ENCODE measurements at regions not wholly inside any gene's neighbourhood (a gene's known extent, or its start where the extent isn't known, plus 50 kb on each side); places are given as distances from the start of the nearest gene placed in this dataset.

DNA sequence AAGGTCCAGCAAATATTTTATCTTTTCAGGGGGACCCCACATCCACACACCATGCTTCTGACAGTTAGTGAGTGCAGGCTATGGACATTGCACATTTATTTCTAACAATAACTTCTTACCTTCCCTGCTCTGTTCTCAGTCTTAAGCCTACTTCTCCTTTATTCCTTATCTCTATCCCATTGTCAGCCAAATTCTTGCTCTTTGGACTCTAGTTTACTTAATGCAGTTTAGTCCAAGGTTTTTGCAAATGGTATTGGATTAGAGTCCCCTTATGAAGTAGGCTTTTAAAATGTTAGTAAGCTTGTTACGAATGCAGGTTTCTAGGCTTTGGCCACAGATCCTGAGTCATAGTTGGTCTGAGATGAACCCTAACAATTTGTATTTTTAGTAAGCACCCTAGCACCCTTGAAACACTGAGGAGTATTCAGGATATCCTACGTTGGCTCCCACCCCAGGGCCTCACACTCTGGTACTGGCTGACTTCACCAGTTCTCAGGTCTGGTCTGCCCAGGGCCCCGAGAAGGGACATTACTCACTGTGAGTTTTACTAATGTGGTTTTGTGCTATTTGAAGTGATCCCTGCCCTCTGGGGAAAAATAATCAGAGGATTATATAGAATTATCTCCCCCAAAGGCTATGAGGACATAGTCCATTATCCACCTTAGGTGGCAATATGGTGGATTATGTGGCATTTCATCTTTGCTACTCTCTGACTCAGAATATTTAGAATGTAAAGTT lies 239.5 kb downstream of the TGFB2 start:
- DNase-seq = no peak

- DNase-seq = no peak
Observed at GRCh38 chr1:218585511-218586184, 240.5 kb downstream of the TGFB2 start.

DNA sequence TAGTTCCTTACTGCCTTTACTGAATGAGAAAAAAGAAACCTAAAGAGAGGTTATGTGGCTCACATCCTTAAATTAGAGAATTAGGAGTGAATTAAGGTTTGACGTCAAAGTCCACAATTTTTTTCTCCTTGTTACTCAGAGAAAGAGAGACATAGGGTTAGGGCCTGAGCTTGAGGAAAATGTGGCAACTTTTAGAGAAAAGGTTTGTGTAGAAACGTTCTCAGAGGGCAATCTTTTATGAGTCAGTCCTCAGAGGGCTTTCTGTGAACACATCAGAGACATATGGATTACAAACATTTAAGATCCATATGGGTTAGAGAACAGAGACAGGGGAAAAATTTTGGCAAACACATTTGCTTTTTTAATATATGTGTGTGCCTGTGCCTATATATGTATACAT lies 242.8 kb downstream of the TGFB2 start:
- no peak for DNase-seq

DNA sequence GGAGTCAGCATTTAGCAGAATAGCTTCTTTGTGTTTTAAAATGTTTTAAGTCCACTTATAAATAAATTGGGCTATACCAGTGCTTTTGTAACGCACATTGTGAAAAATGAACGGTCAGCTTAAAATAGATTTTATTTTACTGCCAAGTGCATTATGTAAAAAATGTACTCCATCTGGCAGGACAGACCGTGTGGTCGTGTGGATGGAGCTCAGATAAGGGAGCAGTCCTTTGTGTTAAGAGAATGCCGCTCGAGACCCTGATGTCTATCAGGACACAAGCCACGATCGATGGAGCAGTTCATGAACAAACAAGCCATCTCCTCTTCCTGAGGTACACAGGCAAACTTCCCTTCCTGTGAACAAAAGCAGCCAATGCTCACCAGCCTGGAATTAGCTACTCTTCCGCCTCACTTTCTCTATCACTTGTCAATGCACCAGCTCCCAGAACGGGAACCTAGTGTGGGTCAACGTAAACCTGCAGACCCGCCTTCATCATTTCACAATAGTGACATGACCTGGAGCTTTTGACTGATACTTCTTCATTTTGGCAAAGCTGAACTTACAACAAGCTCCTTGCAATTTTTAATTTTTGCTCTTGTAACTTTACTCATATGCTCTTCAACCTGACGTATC lies 243.5 kb downstream of the TGFB2 start:
- no peak for DNase-seq

DNA sequence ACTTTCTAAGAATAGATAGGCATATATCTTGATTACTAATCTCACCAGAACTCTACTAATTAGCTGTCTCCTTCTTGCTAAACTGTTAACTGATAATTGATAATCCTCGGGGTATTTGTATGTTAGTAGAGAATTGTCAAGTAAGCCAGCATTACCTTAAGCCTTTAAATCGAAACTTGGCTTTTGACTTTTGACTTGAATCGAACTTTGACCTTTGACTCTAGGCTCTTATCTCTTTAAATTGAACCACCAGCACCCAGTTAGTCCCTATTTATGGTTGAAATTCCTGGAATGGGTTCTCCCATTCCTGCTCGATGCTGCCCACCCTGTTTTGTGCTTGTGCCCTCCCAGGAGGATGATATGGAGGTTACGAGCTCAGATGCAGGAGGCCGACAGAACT lies 244.4 kb downstream of the TGFB2 start:
- no peak for DNase-seq

DNA sequence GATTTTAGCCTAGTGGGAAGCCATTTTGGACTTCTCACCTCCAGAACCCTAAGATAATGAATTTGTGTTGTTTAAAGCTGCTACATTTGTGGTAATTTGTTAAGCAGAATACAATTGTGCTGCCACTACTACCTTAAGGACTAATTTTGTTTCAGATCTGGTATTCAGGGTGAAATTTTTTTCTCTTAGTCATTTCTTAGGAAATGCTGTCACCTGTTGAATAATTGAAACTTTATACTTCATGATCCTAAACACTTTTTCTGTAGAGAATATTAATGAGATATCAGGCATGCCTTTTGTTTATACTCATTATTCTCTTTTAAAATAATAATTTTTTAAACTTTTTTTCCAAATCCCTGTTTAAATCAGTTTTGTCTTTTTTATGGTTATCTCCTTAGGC lies 246.8 kb downstream of the TGFB2 start:
- DNase-seq = no peak

- no peak for DNase-seq
Observed at GRCh38 chr1:218592688-218593087, 247.6 kb downstream of the TGFB2 start.

- no peak for DNase-seq
Observed at GRCh38 chr1:218600968-218601367, 255.8 kb downstream of the TGFB2 start.

DNA sequence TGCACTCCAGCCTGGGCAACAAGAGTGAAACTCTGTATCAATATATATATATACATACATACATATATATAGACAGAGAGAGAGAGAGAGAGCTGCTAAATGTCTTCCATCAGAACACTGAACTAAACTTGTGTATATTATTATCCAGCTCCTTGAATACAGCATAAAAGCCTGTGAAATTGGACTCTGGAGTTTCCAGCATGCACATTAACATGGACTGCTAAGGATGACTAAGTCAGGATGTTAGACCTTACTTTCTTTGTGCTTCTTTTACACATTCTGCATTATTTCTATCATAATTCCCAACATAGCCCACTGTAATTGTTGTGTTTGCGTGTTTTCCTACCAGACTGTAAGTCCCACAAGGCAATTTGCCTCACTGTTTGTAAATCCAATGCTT lies 259.1 kb downstream of the TGFB2 start:
- no peak for DNase-seq

DNA sequence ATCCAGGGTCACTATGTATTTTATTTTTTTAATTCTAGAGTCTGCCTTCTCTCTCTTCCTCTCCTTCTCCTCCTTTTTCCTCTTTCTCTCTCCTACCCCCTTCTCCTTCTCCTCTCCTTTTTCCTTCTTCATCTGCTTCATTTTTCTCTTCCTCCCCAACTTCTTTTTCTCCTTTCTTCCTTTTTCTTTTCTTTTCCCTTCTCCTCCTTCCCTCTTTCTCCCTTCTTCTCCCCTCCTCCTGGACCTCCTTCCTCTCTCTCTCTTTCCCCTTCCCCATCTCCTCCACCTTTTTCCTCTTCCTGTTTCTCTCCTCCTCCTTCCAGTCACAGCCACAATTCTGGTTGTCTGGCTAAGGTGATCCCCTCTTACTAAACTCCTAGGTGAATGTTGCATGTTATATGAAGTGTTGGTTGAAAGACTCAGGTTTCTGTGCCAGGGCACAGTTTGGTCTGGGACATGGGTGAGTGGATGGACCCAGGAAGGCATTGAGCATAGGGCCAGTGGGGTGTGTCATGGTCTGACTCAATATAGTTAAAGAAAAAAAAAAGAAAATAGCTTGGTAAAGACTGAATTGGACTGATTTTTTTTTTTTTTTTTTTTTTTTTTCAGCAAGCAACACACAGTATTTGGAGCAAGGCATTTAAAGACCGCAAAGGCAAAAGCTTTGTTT lies 266.9 kb downstream of the TGFB2 start:
- DNase-seq = no peak

DNA sequence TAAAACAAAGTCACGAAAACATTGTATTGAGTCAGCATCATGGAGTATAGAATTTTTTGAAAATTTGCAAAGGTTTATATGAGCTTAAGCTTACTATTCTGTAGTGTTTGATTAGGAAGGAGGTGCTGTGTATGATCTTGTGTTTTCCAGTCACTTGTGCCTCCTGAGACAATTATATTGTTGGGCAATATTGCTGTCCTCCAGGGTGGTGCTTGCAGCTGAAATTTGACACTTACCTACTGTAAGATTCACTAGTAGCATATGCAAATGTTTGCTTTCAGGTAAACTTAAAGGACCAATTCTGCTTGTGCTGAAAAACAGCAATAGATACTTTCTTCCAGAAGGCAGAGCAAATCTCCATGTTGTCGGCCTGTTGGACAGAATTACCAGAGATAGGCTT lies 268.0 kb downstream of the TGFB2 start:
- no peak for DNase-seq

- DNase-seq = no peak
Observed at GRCh38 chr1:218614031-218614430, 268.9 kb downstream of the TGFB2 start.

DNA sequence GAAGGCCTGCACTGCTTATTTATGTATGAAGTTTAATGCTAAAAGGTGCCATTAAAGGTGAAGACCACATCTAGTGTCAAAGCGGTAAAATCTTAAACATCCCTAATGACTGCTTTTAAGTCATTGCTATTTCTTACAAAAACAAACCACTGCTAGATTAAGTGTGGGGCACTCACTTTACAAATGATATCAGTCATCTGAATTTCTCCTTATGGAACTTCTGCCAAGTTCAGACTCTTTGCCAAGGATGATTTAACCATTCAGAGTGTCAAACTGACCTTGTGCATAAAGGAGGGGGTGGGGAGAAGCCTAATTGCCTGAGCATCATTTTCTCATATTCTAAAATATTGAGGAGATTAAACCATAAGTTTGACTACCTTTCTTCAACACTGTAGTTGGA lies 271.5 kb downstream of the TGFB2 start:
- no peak for DNase-seq

DNA sequence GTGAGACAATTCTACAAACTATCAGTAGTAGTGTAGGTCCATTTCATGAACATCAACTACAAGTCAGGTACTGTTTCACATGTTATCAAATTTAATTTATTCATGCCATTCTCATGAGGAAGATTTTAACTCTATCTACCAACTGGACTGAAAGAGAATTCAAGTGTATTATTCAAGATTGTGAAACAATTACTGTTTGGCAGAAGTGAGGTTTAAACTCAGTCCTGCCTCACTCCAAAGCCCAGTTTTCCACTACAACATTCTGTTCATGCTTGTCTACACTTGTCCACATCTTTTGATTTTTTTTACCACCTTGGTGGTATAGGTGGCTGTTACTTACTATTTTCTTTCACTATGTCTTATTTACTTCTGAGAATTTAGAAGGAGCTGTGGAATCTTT lies 272.9 kb downstream of the TGFB2 start:
- no peak for DNase-seq

GRCh38 chr1:218620956-218621355 lies 275.8 kb downstream of the TGFB2 start:
- DNase-seq = no peak

DNA sequence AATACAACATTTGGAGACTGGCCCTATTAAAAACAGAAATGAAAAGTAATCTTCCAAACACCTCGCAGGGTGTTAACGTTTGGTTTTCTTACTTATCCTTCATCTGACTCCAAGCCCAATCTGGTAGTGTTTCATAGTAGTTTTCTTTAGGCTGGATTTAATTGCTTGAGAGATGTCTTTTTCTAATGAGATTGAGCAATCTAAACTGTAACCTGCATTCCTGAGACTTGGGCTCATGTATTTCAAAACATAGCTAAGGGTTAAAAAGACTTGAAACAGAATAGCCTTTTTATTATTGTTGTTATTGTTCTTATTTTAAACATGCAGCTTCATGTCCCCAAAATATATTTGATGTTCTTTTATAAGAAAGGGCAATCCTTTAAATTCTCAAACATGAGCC lies 278.9 kb downstream of the TGFB2 start:
- DNase-seq = no peak

DNA sequence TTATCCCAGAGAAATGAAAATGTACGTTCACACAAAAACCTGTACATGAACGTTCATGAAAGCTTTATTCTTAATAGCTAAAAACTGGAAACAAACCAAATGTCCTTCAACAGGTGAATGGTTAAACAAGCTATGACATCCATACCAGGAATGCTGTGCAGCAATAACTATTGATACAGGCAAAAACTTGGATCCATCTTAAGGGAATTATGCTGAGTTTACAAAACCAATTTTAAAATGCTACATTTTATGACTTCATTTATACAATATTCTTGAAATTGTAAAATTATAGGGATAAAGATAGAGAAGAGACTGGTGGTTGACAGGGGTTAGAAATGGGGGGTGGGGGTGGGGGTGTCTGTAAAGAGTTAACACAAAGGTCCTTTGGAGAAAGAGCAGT lies 280.3 kb downstream of the TGFB2 start:
- DNase-seq = no peak

- no peak for DNase-seq
Observed at GRCh38 chr1:218633238-218633988, 288.3 kb downstream of the TGFB2 start.

DNA sequence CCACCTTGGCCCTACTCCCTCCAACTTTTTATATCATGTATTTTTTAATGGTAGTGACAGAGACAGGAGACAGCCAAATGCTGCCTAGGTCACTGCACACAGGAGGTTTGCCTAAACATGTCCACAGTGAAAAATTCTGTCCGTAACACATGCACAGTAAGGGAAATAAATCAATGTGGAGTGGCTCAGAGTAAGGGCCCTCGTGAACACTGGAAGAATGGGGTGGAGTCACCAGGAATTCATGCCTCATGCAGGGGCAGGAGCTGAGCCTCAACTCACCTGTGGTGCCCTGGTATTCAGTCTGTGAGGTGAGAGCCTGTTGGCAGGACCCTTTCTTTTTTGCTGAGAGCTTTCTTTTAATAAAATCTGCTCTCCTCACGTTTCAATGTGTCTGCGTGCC lies 289.1 kb downstream of the TGFB2 start:
- DNase-seq = no peak

DNA sequence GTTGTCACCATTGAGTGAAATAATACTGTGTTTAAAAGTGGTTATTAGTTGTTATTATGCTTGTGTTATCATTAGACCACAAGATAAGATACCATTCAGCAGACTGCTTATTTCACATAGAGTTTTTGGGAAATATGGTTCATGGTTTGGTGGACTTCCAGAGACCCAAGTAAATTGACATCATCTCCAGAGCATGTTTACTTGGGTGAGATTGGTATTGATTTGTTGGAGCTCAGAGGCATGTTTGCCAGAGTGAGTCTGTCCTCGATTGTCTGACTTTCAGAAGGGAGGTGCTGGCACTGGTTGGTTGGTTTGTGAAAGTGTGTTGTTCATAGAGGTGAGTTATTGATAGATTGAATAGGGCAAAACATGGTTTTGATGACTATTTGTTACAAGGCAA lies 291.4 kb downstream of the TGFB2 start:
- DNase-seq = no peak

- no peak for DNase-seq
Observed at GRCh38 chr1:218640173-218640572, 295.0 kb downstream of the TGFB2 start.

DNA sequence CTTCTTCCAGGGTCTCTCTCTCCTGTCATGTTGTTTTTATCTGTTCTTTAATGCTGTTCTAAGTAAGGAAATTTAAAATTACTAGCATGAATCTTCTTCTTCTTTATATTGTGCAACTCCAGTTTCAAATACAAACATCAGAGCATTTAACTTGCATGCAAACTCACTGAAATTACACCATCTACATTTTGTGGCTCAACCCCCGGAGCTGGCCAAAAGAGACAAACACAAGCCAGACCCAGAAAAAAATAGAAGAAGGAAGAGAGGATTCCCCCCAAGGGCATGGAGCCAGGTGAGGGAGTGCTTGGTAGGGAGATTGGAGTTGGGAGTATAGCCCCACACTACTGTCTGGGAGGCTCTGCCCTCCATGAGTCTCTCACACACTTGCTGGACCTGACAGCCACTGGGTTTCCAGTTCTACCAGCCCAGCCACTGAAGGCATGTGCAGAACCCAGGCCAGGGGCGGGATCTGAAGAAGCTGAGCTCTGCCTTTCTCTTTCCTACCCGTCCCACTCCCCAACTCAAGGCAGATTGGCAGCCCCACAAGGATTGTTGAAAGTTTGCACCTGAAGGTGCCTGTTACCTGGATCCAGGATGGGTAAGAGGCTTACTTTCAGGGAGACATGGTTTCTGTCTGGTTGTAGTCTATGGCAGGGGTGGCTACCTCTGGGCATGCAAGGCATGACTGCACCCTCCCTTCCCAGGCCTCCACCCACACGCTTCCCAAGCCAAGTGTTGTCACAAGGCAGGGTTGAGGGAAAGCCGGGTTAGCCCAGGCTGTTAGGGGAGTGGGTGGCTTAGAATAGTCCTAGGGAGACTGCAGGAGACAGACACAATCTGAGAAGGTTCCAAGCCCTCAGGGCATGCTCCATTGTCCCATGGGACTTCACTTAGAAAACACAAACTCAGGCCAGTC lies 297.2 kb downstream of the TGFB2 start:
- no peak for DNase-seq
